Naive thymus-derived CD4-positive, alpha-beta T cell (primary cell): ENCODE measurements at regions not wholly inside any gene's neighbourhood (a gene's known extent, or its start where the extent isn't known, plus 50 kb on each side); places are given as distances from the start of the nearest gene placed in this dataset.
A peak's percentile ranks its signal among the peaks of the same experiment; 100 is the strongest.

Experiments
- ATAC-seq: fragments of 150-1000 bp; cut with Tn5 transposase; 2 replicates; pipeline ENCODE4 v1.10.0; 2021; ENCODE audit warnings: mild to moderate bottlenecking, moderate library complexity
- CTCF ChIA-PET: fragments of 350-600 bp; sonication (Branson Sonifier 250); formaldehyde crosslinking; loops from one replicate; lab custom pipeline; 2021; ENCODE audit warnings: antibody characterized with exemption; lab: Charles Lee
- POLR2A ChIA-PET: fragments of 350-600 bp; sonication (Branson Sonifier 250); formaldehyde crosslinking; loops from one replicate; lab custom pipeline; 2021; ENCODE audit warnings: antibody characterized with exemption, inconsistent platforms; lab: Charles Lee
- DNase-seq, 9 donors: peaks; one replicate each; pipeline versions ENCODE4 v3.0.0 to v3.0.0-alpha.2; 2020 to 2022; ENCODE audit warnings: mixed read lengths in 1 of 9
- H3K27ac ChIP-seq: one replicate; pipeline ENCODE4 v1.7.0; 2013; ENCODE audit warnings: mild to moderate bottlenecking, low read depth, low read length, moderate library complexity
- H3K27me3 ChIP-seq, 2 donors: one replicate each; pipeline ENCODE4 v1.7.0; 2013; ENCODE audit warnings: low read length in 2 of 2, mild to moderate bottlenecking in 2 of 2, moderate library complexity in 2 of 2; ENCODE audit not compliant: control insufficient read depth in 2 of 2, insufficient read depth in 2 of 2
- H3K36me3 ChIP-seq, 3 experiments: 1 replicate in 2 of 3; 2 replicates in 1 of 3; pipeline ENCODE4 v1.7.0; 2013; ENCODE audit warnings: low read length in 3 of 3, mild to moderate bottlenecking in 3 of 3, moderate library complexity in 1 of 3; ENCODE audit not compliant: insufficient read depth in 3 of 3, control insufficient read depth in 2 of 3
- H3K4me1 ChIP-seq, 2 donors: one replicate each; pipeline ENCODE4 v1.7.0; 2013; ENCODE audit warnings: low read length in 2 of 2, mild to moderate bottlenecking in 2 of 2, moderate library complexity in 1 of 2; ENCODE audit not compliant: control insufficient read depth in 2 of 2, insufficient read depth in 2 of 2
- H3K4me3 ChIP-seq: 2 replicates; pipeline ENCODE4 v1.7.0; 2013; ENCODE audit warnings: mild to moderate bottlenecking, low read length
- H3K9me3 ChIP-seq, 3 experiments: 1 replicate in 2 of 3; 2 replicates in 1 of 3; pipeline ENCODE4 v1.7.0; 2013; ENCODE audit warnings: low read length in 3 of 3; ENCODE audit not compliant: control insufficient read depth in 2 of 3
- H3K27ac Mint-ChIP-seq, 9 donors: one replicate each; pipeline ENCODE4 v1.8.0; 2020 to 2022; ENCODE audit warnings: mixed read lengths in 9 of 9, mild to moderate bottlenecking in 8 of 9, moderate library complexity in 5 of 9, inconsistent platforms in 2 of 9
- H3K27me3 Mint-ChIP-seq, 5 donors: one replicate each; pipeline ENCODE4 v1.8.0; 2021 to 2022; ENCODE audit warnings: mixed read lengths in 5 of 5, mild to moderate bottlenecking in 1 of 5
- H3K36me3 Mint-ChIP-seq, 5 donors: one replicate each; pipeline ENCODE4 v1.8.0; 2020 to 2022; ENCODE audit warnings: mixed read lengths in 5 of 5, mild to moderate bottlenecking in 3 of 5, inconsistent platforms in 1 of 5
- H3K4me1 Mint-ChIP-seq, 7 donors: one replicate each; pipeline ENCODE4 v1.8.0; 2020 to 2022; ENCODE audit warnings: mixed read lengths in 7 of 7, mild to moderate bottlenecking in 3 of 7, inconsistent platforms in 1 of 7
- H3K4me3 Mint-ChIP-seq, 10 donors: one replicate each; pipeline ENCODE4 v1.8.0; 2020 to 2022; ENCODE audit warnings: mild to moderate bottlenecking in 10 of 10, mixed read lengths in 10 of 10, moderate library complexity in 6 of 10, inconsistent platforms in 2 of 10
- H3K9me3 Mint-ChIP-seq, 11 donors: one replicate each; pipeline ENCODE4 v1.8.0; 2020 to 2022; ENCODE audit warnings: mixed read lengths in 11 of 11, mild to moderate bottlenecking in 4 of 11, inconsistent platforms in 1 of 11, moderate library complexity in 1 of 11
- intact Hi-C, 2 donors: fragments of 100-400 bp; cut with micrococcal nuclease; formaldehyde crosslinking; loops; one replicate each; pipeline ENCODE4 v1.15.1; 2023

DNA sequence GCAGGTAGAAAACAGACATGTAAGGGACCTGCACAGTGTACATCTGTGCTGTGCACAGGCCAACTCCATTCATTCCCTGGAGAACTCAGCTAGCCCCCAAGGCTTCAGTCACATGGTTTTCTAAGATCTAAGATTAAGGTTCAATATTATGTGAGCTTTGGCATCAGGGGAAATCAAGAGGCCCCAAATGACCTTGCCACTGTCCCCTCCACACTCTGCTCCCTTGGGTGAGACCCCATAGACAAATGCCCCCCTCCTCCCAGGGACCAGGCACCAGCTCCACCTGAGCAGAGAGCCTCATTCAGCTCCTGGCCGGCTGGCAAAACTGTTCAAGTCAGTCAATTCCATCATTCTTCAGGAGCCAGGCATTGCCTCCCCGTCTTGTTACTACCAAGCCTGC, 93.6 kb upstream of the TMEM18 start:
- ChIA-PET POLR2A (no interaction called here), CTCF (no interaction called here)
- Mint-ChIP-seq H3K9me3 (peaks cover 0 to 7% (median 0%) of the 10 kb centered on the region in 11 donors), H3K4me3 (no peak overlapping the region), H3K27me3 (peaks cover 0 to 15% (median 3%) of the 10 kb centered on the region in 5 donors), H3K27ac (no peak overlapping the region), H3K4me1 (peaks cover 0 to 23% (median 8%) of the 10 kb centered on the region in 7 donors), H3K36me3 (no peaks in the 10 kb centered on the region)
- Histone ChIP-seq H3K27ac (no peak overlapping the region), H3K9me3 (no peaks in the 10 kb centered on the region), H3K4me1 (peaks cover 0 to 9% of the 10 kb centered on the region in 2 donors), H3K36me3 (no peaks in the 10 kb centered on the region), H3K4me3 (no peak overlapping the region), H3K27me3 (no peaks in the 10 kb centered on the region)
- intact Hi-C loops, result no loop called here
- DNase-seq (no peak), ATAC-seq (no peak)

DNA sequence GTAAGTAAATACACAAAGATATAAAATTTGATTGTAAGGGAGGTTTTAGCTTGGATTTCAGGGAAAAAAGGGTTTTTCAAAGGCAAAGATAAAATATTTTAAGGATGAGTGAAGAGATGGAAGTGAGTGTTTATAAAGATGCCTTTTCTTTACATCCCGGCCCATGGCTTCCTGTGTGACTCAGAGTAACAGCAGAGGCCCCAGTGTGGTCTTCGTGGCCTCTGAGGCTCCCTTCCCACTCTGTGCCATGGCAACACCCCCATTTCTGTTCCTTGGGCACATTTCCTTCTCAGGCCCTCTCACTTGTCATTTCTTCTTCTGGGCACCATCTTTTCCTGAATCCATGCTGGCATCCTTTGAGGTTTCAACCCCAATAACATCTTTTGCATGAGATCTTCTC, 92.6 kb upstream of the TMEM18 start:
- intact Hi-C loops, result no loop called here
- peaks cover 0 to 15% (median 3%) of the 10 kb centered on the region in 5 donors for H3K27me3 Mint-ChIP-seq
- Histone ChIP-seq H3K4me1 (peaks cover 0 to 9% of the 10 kb centered on the region in 2 donors), H3K36me3 (no peaks in the 10 kb centered on the region), H3K4me3 (no peak overlapping the region), H3K27me3 (no peaks in the 10 kb centered on the region), H3K9me3 (no peaks in the 10 kb centered on the region), H3K27ac (no peak overlapping the region)
- no peak for ATAC-seq
- DNase-seq, result no peak
- peaks cover 0 to 23% (median 8%) of the 10 kb centered on the region in 7 donors for H3K4me1 Mint-ChIP-seq
- POLR2A ChIA-PET, result no interaction called here
- H3K9me3 Mint-ChIP-seq, result peaks cover 0 to 7% (median 0%) of the 10 kb centered on the region in 11 donors
- no peak overlapping the region for H3K4me3 Mint-ChIP-seq
- H3K36me3 Mint-ChIP-seq, result no peaks in the 10 kb centered on the region
- CTCF ChIA-PET, result no interaction called here
- no peak overlapping the region for H3K27ac Mint-ChIP-seq

DNA sequence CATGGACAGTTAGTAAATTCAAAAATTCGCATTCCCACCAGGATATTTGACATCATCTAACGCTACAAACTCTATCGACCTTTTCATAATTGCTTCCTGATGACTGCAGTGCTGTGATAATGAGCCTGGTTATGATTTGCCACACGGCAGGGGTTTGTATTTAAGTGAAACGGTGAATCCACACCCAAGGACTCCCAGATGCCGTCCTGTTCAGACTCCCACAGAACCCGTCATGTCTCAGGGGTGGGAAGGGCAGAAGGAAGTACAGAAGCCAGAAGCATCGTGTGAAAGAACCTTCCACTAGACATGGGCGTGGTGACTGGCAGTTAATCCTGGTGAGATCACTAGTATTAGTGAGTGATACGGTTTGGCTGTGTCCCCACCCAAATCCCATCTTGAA, 91.2 kb upstream of the TMEM18 start:
- ChIA-PET POLR2A (no interaction called here), CTCF (no interaction called here)
- Mint-ChIP-seq H3K4me1 (peaks cover 0 to 23% (median 8%) of the 10 kb centered on the region in 7 donors), H3K27ac (no peak overlapping the region), H3K4me3 (no peak overlapping the region), H3K27me3 (peaks cover 0 to 9% (median 0%) of the 10 kb centered on the region in 5 donors), H3K36me3 (no peaks in the 10 kb centered on the region), H3K9me3 (peaks cover 0 to 7% (median 0%) of the 10 kb centered on the region in 11 donors)
- Histone ChIP-seq H3K9me3 (no peaks in the 10 kb centered on the region), H3K36me3 (no peaks in the 10 kb centered on the region), H3K27ac (no peak overlapping the region), H3K27me3 (no peaks in the 10 kb centered on the region), H3K4me1 (peaks cover 0 to 9% of the 10 kb centered on the region in 2 donors), H3K4me3 (no peak overlapping the region)
- intact Hi-C loops, result no loop called here
- ATAC-seq (no peak), DNase-seq (no peak)

DNA sequence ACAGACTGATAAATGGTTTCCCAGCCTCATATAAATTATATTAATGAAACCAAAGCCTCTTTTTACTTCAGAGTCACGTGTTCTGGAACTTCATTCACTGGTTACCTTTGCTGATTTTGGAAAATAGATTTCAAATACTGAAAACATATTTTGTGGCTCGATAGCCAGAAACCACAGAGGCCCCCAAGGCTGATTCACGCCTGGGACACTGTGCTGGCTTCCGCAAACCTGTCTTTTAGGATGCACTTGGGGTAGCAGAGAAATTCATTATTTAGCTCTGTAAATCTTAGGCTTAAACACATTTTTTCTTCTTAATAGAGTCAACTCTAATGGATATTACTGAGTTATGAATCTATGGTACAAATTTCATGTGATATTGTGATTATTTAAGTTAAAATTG, 90.7 kb upstream of the TMEM18 start:
- no peak overlapping the region for H3K4me3 ChIP-seq
- no peaks in the 10 kb centered on the region for H3K36me3 Mint-ChIP-seq
- H3K27ac ChIP-seq, result no peak overlapping the region
- H3K9me3 Mint-ChIP-seq, result peaks cover 0 to 7% (median 0%) of the 10 kb centered on the region in 11 donors
- H3K4me1 Mint-ChIP-seq, result peaks cover 0 to 27% (median 13%) of the 10 kb centered on the region in 7 donors
- intact Hi-C loops, result no loop called here
- CTCF ChIA-PET, result no interaction called here
- H3K9me3 ChIP-seq, result no peaks in the 10 kb centered on the region
- H3K36me3 ChIP-seq, result no peaks in the 10 kb centered on the region
- POLR2A ChIA-PET, result no interaction called here
- H3K27ac Mint-ChIP-seq, result no peak overlapping the region
- peaks cover 0 to 9% (median 3%) of the 10 kb centered on the region in 5 donors for H3K27me3 Mint-ChIP-seq
- DNase-seq, result no peak
- H3K4me1 ChIP-seq, result peaks cover 0 to 9% of the 10 kb centered on the region in 2 donors
- no peak for ATAC-seq
- H3K27me3 ChIP-seq, result no peaks in the 10 kb centered on the region
- H3K4me3 Mint-ChIP-seq, result no peak overlapping the region

DNA sequence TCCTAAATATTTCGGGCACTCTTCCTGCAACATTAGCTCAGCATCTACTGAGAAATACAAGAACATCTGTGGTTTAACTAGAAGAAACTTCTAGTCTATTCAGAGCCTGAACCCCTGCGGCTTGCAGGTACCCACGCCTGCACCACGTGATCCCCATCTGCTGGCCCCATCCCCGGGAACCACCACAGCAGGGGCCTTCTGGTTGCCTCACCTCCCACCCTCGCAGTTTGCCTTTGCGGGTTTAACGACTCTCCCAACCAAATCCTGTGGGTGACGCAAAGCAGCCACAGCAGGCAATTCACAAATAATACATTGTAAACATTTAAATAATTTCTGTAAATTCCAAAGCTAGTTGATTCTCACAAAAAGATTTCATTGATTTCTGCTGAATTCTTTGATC, 90.2 kb upstream of the TMEM18 start:
- CTCF ChIA-PET, result no interaction called here
- H3K27ac Mint-ChIP-seq, result no peak overlapping the region

DNA sequence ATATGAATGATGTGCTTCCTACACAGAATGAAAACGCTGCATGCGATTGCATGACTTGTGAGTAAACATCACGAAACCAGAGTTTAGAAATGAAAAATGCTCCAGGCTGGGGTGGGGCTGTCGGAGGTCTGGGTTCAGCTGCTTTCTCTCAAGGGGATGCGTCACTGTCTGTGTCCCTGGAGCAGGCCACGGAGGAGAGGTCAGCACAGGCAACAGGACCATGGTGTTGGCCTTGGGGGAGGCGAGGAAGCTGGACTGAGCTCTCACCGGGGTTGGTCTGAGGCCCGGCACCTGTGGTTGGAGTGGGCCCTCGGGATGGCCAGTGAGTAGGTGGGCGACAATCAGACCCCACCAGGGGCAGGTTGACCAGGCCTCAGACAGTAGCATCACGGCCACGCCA, 89.0 kb upstream of the TMEM18 start:
- Mint-ChIP-seq H3K36me3 (no peaks in the 10 kb centered on the region), H3K4me1 (peaks cover 0 to 32% (median 17%) of the 10 kb centered on the region in 7 donors), H3K9me3 (peaks cover 0 to 7% (median 0%) of the 10 kb centered on the region in 11 donors), H3K27ac (no peak overlapping the region), H3K27me3 (peaks cover 0 to 9% (median 4%) of the 10 kb centered on the region in 5 donors), H3K4me3 (no peak overlapping the region)
- Histone ChIP-seq H3K27ac (no peak overlapping the region), H3K36me3 (no peaks in the 10 kb centered on the region), H3K9me3 (no peaks in the 10 kb centered on the region), H3K4me3 (no peak overlapping the region), H3K4me1 (peaks cover 0 to 9% of the 10 kb centered on the region in 2 donors), H3K27me3 (no peaks in the 10 kb centered on the region)
- POLR2A ChIA-PET, result no interaction called here
- DNase-seq, result no peak
- no peak for ATAC-seq
- CTCF ChIA-PET, result no interaction called here
- intact Hi-C loops, result no loop called here

More for the DNA sequence above, 90.2 kb upstream of the TMEM18 start:
- Mint-ChIP-seq H3K36me3 (no peaks in the 10 kb centered on the region), H3K4me3 (peak overlapping the region in 2 of 10 donors; percentile 20 to 58), H3K4me1 (peaks cover 0 to 32% (median 17%) of the 10 kb centered on the region in 7 donors), H3K9me3 (peaks cover 0 to 7% (median 0%) of the 10 kb centered on the region in 11 donors), H3K27me3 (peaks cover 0 to 9% (median 3%) of the 10 kb centered on the region in 5 donors)
- DNase-seq, result peak in 1 of 9 donors; percentile 28
- Histone ChIP-seq H3K9me3 (no peaks in the 10 kb centered on the region), H3K27me3 (no peaks in the 10 kb centered on the region), H3K27ac (no peak overlapping the region), H3K4me1 (peaks cover 0 to 9% of the 10 kb centered on the region in 2 donors), H3K36me3 (no peaks in the 10 kb centered on the region), H3K4me3 (no peak overlapping the region)
- intact Hi-C loops, result no loop called here
- ATAC-seq, result peak; percentile 55
- POLR2A ChIA-PET, result no interaction called here

DNA sequence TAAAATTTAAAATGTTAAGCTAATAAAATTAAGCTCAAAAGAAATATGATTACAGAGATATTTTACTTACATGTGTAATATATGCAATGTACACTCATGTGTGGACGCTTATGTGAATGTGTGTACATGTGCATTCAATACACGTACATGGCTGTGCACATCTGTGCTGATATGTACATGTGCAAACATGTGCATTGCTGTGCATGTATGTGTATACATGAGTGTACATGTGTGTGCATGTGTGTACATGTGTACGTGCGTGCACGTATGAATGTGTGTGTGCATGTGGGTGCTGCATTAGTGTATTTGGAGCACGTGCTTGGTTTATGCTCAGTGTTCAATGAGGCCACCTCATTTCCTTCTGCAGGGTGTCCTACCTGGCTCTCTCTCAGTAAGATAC, 88.2 kb upstream of the TMEM18 start:
- H3K36me3 ChIP-seq, result no peaks in the 10 kb centered on the region
- peaks cover 0 to 9% of the 10 kb centered on the region in 2 donors for H3K4me1 ChIP-seq
- ATAC-seq (no peak), DNase-seq (no peak)
- no peak overlapping the region for H3K4me3 Mint-ChIP-seq
- no peaks in the 10 kb centered on the region for H3K27me3 ChIP-seq
- POLR2A ChIA-PET, result no interaction called here
- CTCF ChIA-PET, result no interaction called here
- H3K4me1 Mint-ChIP-seq, result peaks cover 0 to 32% (median 17%) of the 10 kb centered on the region in 7 donors
- no peak overlapping the region for H3K4me3 ChIP-seq
- H3K9me3 Mint-ChIP-seq, result peaks cover 0 to 7% (median 0%) of the 10 kb centered on the region in 11 donors
- no peak overlapping the region for H3K27ac ChIP-seq
- H3K36me3 Mint-ChIP-seq, result no peaks in the 10 kb centered on the region
- intact Hi-C loops, result no loop called here
- H3K9me3 ChIP-seq, result no peaks in the 10 kb centered on the region
- peaks cover 0 to 9% (median 4%) of the 10 kb centered on the region in 5 donors for H3K27me3 Mint-ChIP-seq
- H3K27ac Mint-ChIP-seq, result no peak overlapping the region
